GM13976 (cell line): ENCODE measurements at regions not wholly inside any gene's neighbourhood (a gene's known extent, or its start where the extent isn't known, plus 50 kb on each side); places are given as distances from the start of the nearest gene placed in this dataset.

Experiments used
- DNase-seq: peaks from one replicate; pipeline ENCODE4 v3.0.0; 2012; ENCODE audit warnings: low spot score
- CTCF ChIP-seq: IDR thresholded peaks from 2 replicates; pipeline ENCODE4 v1.5.1; 2012; ENCODE audit warnings: borderline replicate concordance, mild to moderate bottlenecking; ENCODE audit not compliant: insufficient read depth; ENCODE audit errors: extremely low read depth, missing control alignments, control extremely low read depth
- in situ Hi-C: fragments of 300-500 bp; cut with MboI; formaldehyde crosslinking; loops from one replicate; pipeline ENCODE4 v1.12.0; 2022; ENCODE audit warnings: low sequenced_read_pairs, mixed read lengths, inconsistent platforms; ENCODE audit not compliant: unreplicated experiment

GRCh38 chr2:226078666-226079065, 679.2 kb downstream of the NYAP2 start:
- no peak for DNase-seq
- in situ Hi-C loops = no loop called here
- no peak for TF ChIP-seq CTCF

GRCh38 chr2:226077841-226078240, 678.3 kb downstream of the NYAP2 start:
- in situ Hi-C loops = no loop called here
- DNase-seq = no peak
- no peak for TF ChIP-seq CTCF

GRCh38 chr2:226077031-226077430, 677.5 kb downstream of the NYAP2 start:
- TF ChIP-seq CTCF = no peak
- in situ Hi-C loops = no loop called here
- DNase-seq = no peak

GRCh38 chr2:226076529-226076928, 677.0 kb downstream of the NYAP2 start:
- TF ChIP-seq CTCF = no peak
- DNase-seq = no peak
- in situ Hi-C loops = no loop called here

GRCh38 chr2:226074391-226074790, 674.9 kb downstream of the NYAP2 start:
- DNase-seq = no peak
- no peak for TF ChIP-seq CTCF
- in situ Hi-C loops = no loop called here

GRCh38 chr2:226073496-226074160, 674.1 kb downstream of the NYAP2 start:
- DNase-seq = no peak
- no peak for TF ChIP-seq CTCF
- in situ Hi-C loops = no loop called here
